ENCODE measurements at regions not wholly inside any gene's neighbourhood (a gene's known extent, or its start where the extent isn't known, plus 50 kb on each side); places are given as distances from the start of the nearest gene placed in this dataset.
A peak's percentile ranks its signal among the peaks of the same experiment; 100 is the strongest.

DNA sequence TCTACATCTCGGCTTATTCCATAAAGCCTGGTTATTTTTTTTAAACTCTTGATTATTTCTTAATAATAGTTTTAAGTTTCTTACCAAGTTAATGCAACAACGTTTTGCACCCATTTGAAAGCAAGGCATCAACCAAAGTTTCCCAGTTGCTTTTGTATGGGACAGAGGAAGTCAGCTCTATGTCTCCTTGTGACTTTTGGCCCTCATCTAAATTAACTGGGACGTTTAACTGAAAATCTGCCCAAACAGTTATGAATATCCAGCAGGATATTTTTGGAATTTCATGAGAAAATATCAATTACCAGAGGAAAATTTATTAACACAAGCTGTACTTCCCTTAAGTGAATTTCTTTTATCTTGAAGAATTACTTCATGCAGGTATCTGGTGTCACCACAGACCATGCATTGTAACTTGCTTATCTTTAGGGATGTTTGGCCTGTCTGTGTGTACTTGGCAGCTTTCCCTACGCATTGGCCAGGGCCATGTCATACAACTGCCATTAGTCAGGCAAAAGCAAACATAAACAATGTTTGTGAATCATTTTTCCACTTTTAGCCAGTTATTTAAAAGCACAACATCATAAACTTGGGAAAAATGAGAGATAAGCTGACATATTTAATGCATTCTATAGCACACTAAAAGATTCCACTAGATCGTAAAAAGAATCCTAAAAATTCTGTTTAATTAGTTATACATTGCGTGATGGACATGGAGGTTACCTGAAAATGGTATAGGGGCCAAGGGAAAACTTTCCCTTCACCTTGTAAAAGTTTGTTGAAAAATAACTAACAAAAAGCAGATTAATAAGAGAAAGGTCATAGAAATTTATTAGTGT lies 101.4 kb upstream of the PDE5A start:
- DNase-seq: no peak
- peak in 1 of 2 donors; percentile 54 for ATAC-seq
- H3K36me3 ChIP-seq: no peaks in the 10 kb centered on the region
- peak overlapping the region; percentile 22 to 59 (median 42) for H3K27ac ChIP-seq
- TF ChIP-seq, protein P1, sequence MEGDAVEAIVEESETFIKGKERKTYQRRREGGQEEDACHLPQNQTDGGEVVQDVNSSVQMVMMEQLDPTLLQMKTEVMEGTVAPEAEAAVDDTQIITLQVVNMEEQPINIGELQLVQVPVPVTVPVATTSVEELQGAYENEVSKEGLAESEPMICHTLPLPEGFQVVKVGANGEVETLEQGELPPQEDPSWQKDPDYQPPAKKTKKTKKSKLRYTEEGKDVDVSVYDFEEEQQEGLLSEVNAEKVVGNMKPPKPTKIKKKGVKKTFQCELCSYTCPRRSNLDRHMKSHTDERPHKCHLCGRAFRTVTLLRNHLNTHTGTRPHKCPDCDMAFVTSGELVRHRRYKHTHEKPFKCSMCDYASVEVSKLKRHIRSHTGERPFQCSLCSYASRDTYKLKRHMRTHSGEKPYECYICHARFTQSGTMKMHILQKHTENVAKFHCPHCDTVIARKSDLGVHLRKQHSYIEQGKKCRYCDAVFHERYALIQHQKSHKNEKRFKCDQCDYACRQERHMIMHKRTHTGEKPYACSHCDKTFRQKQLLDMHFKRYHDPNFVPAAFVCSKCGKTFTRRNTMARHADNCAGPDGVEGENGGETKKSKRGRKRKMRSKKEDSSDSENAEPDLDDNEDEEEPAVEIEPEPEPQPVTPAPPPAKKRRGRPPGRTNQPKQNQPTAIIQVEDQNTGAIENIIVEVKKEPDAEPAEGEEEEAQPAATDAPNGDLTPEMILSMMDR (IDR thresholded peaks at IDR 0.05 in 4 of 5, conservative IDR thresholded peaks at IDR 0.05 in 1 of 5): no peak
- TF ChIP-seq POLR2A (IDR thresholded peaks at IDR 0.05): no peak
- H3K4me1 ChIP-seq: peaks cover 40 to 43% of the 10 kb centered on the region in 2 donors
- no peaks in the 10 kb centered on the region for H3K27me3 ChIP-seq
- H3K9me3 ChIP-seq: no peaks in the 10 kb centered on the region
- no peak overlapping the region for H3K4me3 ChIP-seq
- in situ Hi-C loops (cut with MboI; ENCODE audit: low sequenced_read_pairs in 4 of 4): no loop called here
- intact Hi-C loops (cut with DNase I; ENCODE audit: low total_unique reads): no loop called here

DNA sequence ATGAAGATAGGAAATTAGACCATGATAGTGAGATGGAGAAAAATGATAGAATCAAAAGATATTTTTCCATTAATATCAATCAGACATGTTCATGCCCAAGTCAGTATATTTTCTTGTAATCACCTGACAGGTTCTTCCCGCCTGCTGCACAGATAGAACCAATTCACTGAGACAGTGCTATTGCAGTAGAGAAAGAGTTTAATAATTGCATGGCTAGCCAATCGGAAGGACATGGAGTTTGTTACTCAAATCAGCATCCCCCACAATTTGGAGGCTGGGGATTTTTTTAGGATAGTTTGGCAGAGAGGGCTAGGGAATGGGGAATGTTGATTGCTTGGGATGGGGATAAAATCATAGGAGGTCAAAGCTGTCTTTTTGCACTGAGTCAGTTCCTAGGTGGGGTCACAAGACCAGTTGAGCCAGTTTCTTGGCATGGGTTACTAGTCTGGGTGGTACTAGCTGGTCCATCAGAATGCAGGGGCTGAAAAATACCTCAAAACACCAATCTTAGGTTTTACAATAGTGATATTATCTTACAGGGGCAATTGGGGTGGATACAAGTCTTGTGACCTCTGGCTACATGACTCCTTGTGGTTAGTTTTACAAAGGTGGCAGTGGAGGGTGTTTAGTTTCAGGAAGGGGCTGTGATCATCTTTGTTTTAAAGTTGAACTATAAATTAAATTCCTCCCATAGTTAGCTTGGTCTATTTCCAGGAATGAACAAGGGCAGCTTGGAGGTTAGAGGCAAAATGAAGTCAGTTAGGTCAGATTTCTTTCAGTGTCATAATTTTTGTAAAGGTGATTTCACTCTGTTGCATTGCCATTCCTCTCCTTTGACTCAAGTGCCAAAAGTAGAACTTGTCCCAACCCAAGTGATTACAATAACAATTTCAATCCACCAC lies 100.3 kb upstream of the PDE5A start:
- no peak for TF ChIP-seq POLR2A (IDR thresholded peaks at IDR 0.05)
- TF ChIP-seq, protein P1 (IDR thresholded peaks at IDR 0.05 in 4 of 5, conservative IDR thresholded peaks at IDR 0.05 in 1 of 5): no peak
- Histone ChIP-seq H3K36me3 (no peaks in the 10 kb centered on the region), H3K27ac (peak overlapping the region; percentile 22 to 46 (median 38)), H3K27me3 (no peaks in the 10 kb centered on the region), H3K9me3 (no peaks in the 10 kb centered on the region), H3K4me1 (peaks cover 32 to 39% of the 10 kb centered on the region in 2 donors), H3K4me3 (no peak overlapping the region)
- peak; percentile 34 to 73 for ATAC-seq
- in situ Hi-C loops (cut with MboI; ENCODE audit: low sequenced_read_pairs in 4 of 4): no loop called here
- DNase-seq: no peak
- intact Hi-C loops (cut with DNase I; ENCODE audit: low total_unique reads): no loop called here

DNA sequence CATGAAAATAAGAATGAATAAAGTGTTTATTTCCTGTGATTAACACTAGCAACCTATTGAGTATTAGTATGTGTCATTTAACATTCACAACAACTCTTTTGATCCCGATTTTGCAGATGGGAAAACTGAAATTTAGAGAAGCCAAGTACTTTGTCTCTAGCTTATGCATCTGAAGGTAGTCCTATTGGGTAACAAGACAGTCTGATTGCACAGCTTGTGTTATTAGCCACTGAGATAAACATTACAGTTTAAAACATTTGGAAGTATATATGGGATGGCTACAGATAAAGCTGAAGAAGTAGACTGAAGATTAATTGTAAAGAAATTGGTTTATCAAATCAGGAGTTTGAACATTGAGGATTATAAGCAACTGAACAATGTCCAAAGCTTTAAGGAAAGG lies 99.6 kb upstream of the PDE5A start:
- ATAC-seq (no peak), DNase-seq (no peak)
- Histone ChIP-seq H3K36me3 (no peaks in the 10 kb centered on the region), H3K27ac (peak overlapping the region in 2 of 4 donors; percentile 13 to 46), H3K4me3 (no peak overlapping the region), H3K27me3 (no peaks in the 10 kb centered on the region), H3K9me3 (no peaks in the 10 kb centered on the region), H3K4me1 (peaks cover 32 to 39% of the 10 kb centered on the region in 2 donors)
- in situ Hi-C loops (cut with MboI; ENCODE audit: low sequenced_read_pairs in 4 of 4) (no loop called here), intact Hi-C loops (cut with DNase I; ENCODE audit: low total_unique reads) (no loop called here)
- TF ChIP-seq, protein P1 (IDR thresholded peaks at IDR 0.05 in 4 of 5, conservative IDR thresholded peaks at IDR 0.05 in 1 of 5): no peak
- TF ChIP-seq POLR2A (IDR thresholded peaks at IDR 0.05): no peak

DNA sequence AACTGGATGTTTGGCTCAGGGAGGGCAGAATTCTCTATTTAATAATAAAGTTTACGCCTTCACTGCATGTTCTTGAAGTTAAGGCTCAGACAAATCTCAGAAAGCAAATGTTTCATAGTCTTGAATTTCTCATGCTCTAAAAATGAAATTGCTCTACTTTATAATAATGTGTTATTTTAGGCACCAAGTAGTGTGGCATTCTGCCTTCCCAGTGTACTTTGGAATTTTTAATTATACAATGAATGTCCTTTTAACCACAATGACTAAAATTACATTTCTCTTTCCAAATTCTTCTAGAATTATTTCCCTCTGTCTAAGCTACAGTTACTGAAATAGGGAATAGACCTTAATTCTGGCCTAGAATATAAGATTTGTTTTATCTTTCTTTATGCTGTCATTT lies 97.9 kb upstream of the PDE5A start:
- in situ Hi-C loops (cut with MboI; ENCODE audit: low sequenced_read_pairs in 4 of 4): no loop called here
- Histone ChIP-seq H3K9me3 (no peaks in the 10 kb centered on the region), H3K4me1 (peaks cover 32 to 36% of the 10 kb centered on the region in 2 donors), H3K4me3 (no peak overlapping the region), H3K36me3 (no peaks in the 10 kb centered on the region), H3K27me3 (no peaks in the 10 kb centered on the region), H3K27ac (peak overlapping the region; percentile 26 to 51 (median 33))
- no peak for DNase-seq
- ATAC-seq: no peak
- intact Hi-C loops (cut with DNase I; ENCODE audit: low total_unique reads): no loop called here
- TF ChIP-seq, protein P1 (IDR thresholded peaks at IDR 0.05 in 4 of 5, conservative IDR thresholded peaks at IDR 0.05 in 1 of 5): no peak
- no peak for TF ChIP-seq POLR2A (IDR thresholded peaks at IDR 0.05)
